Keratinocyte (primary cell): ENCODE measurements at regions not wholly inside any gene's neighbourhood (a gene's known extent, or its start where the extent isn't known, plus 50 kb on each side); places are given as distances from the start of the nearest gene placed in this dataset.

Source experiments
- EZH2 ChIP-seq: IDR thresholded peaks from one replicate; pipeline ENCODE4 v1.6.1; 2012; ENCODE audit warnings: inconsistent platforms, mild to moderate bottlenecking, low read length, moderate library complexity
- TF ChIP-seq, protein P1 (sequence below), 3 experiments: IDR thresholded peaks in 1 of 3; conservative IDR thresholded peaks in 1 of 3; optimal IDR thresholded peaks in 1 of 3; 2 replicates in 2 of 3; 3 replicates in 1 of 3; pipeline versions ENCODE3 to v1.5.1; 2011; ENCODE audit warnings: low read length in 3 of 3, mild to moderate bottlenecking in 3 of 3, moderate library complexity in 2 of 3, control low read depth in 1 of 3, inconsistent platforms in 1 of 3; ENCODE audit not compliant: insufficient read depth in 2 of 3; ENCODE audit errors: extremely low read depth in 1 of 3

DNA sequence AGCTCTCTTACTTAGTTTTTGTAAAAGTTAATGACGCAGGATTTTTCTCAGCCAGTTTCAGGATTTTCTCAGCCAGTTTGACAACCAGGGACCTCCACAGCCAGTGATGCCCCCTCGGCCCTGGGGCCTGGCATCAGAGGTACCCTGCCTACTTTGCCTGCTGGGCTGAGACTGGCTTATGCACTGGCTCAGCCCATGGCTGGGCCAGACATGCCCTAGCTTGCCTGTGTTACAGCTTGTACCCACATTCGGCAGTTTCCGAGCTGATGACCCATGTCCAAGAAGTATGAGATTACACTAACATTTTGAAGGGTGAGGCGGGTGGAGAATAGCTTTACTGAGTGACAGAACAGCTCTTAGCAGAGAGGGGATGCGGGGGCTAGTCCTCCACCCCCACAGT, 406.1 kb upstream of the HSF2 start:
- TF ChIP-seq, protein P1, sequence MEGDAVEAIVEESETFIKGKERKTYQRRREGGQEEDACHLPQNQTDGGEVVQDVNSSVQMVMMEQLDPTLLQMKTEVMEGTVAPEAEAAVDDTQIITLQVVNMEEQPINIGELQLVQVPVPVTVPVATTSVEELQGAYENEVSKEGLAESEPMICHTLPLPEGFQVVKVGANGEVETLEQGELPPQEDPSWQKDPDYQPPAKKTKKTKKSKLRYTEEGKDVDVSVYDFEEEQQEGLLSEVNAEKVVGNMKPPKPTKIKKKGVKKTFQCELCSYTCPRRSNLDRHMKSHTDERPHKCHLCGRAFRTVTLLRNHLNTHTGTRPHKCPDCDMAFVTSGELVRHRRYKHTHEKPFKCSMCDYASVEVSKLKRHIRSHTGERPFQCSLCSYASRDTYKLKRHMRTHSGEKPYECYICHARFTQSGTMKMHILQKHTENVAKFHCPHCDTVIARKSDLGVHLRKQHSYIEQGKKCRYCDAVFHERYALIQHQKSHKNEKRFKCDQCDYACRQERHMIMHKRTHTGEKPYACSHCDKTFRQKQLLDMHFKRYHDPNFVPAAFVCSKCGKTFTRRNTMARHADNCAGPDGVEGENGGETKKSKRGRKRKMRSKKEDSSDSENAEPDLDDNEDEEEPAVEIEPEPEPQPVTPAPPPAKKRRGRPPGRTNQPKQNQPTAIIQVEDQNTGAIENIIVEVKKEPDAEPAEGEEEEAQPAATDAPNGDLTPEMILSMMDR (optimal IDR thresholded peaks at IDR 0.05 in 1 of 3, IDR thresholded peaks at IDR 0.05 in 1 of 3, conservative IDR thresholded peaks at IDR 0.05 in 1 of 3; ENCODE audit: extremely low read depth in 1 of 3, insufficient read depth in 2 of 3, low read length in 3 of 3): no peak
- no peak for TF ChIP-seq EZH2
